ENCODE measurements at regions not wholly inside any gene's neighbourhood (a gene's known extent, or its start where the extent isn't known, plus 50 kb on each side); places are given as distances from the start of the nearest gene placed in this dataset.

- H4K20me1 ChIP-seq (ENCODE audit: insufficient read depth, low read length) = no peaks in the 10 kb centered on the region
- no peak overlapping the region for H3K4me3 ChIP-seq (ENCODE audit: insufficient read depth, low read length)
- H3K4me1 ChIP-seq (ENCODE audit: insufficient read depth, low read length) = no peaks in the 10 kb centered on the region
- DNase-seq (ENCODE audit: insufficient read length, low spot score, missing footprints) = no peak
- H3K27ac ChIP-seq (ENCODE audit: low read depth, low read length) = no peak overlapping the region
- no peak overlapping the region for H3K4me2 ChIP-seq (ENCODE audit: insufficient read depth, low read length)
- no peaks in the 10 kb centered on the region for H3K36me3 ChIP-seq (ENCODE audit: insufficient read depth, low read length)
- H3K27me3 ChIP-seq (ENCODE audit: insufficient read depth, low read length) = no peaks in the 10 kb centered on the region
- no peak for TF ChIP-seq CTCF (IDR thresholded peaks at IDR 0.05; ENCODE audit: extremely low read depth, low read depth, low read length)
- H2AFZ ChIP-seq (ENCODE audit: low read length) = no peak overlapping the region
- H3K79me2 ChIP-seq (ENCODE audit: insufficient read depth, low read length) = no peaks in the 10 kb centered on the region
- no peaks in the 10 kb centered on the region for H3K9me3 ChIP-seq (ENCODE audit: low read depth, low read length)
These were observed 154.2 kb upstream of the FAM9B start for GRCh38 chrX:9188117-9188516.

- no peak overlapping the region for H2AFZ ChIP-seq (ENCODE audit: low read length)
- DNase-seq (ENCODE audit: insufficient read length, low spot score, missing footprints) = no peak
- H3K79me2 ChIP-seq (ENCODE audit: insufficient read depth, low read length) = no peaks in the 10 kb centered on the region
- H3K27ac ChIP-seq (ENCODE audit: low read depth, low read length) = no peak overlapping the region
- no peaks in the 10 kb centered on the region for H3K27me3 ChIP-seq (ENCODE audit: insufficient read depth, low read length)
- H3K36me3 ChIP-seq (ENCODE audit: insufficient read depth, low read length) = no peaks in the 10 kb centered on the region
- no peak overlapping the region for H3K4me2 ChIP-seq (ENCODE audit: insufficient read depth, low read length)
- no peak for TF ChIP-seq CTCF (IDR thresholded peaks at IDR 0.05; ENCODE audit: extremely low read depth, low read depth, low read length)
- no peak overlapping the region for H3K4me3 ChIP-seq (ENCODE audit: insufficient read depth, low read length)
- no peaks in the 10 kb centered on the region for H3K4me1 ChIP-seq (ENCODE audit: insufficient read depth, low read length)
- H3K9me3 ChIP-seq (ENCODE audit: low read depth, low read length) = no peaks in the 10 kb centered on the region
- H4K20me1 ChIP-seq (ENCODE audit: insufficient read depth, low read length) = no peaks in the 10 kb centered on the region
These were observed 155.4 kb upstream of the FAM9B start for GRCh38 chrX:9189286-9189685.

- Histone ChIP-seq H3K27me3 (ENCODE audit: insufficient read depth, low read length) (no peaks in the 10 kb centered on the region), H3K4me2 (ENCODE audit: insufficient read depth, low read length) (no peak overlapping the region), H3K36me3 (ENCODE audit: insufficient read depth, low read length) (no peaks in the 10 kb centered on the region), H3K4me3 (ENCODE audit: insufficient read depth, low read length) (no peak overlapping the region), H3K9me3 (ENCODE audit: low read depth, low read length) (no peaks in the 10 kb centered on the region), H3K4me1 (ENCODE audit: insufficient read depth, low read length) (no peaks in the 10 kb centered on the region), H4K20me1 (ENCODE audit: insufficient read depth, low read length) (no peaks in the 10 kb centered on the region), H3K79me2 (ENCODE audit: insufficient read depth, low read length) (no peaks in the 10 kb centered on the region), H2AFZ (ENCODE audit: low read length) (no peak overlapping the region), H3K27ac (ENCODE audit: low read depth, low read length) (no peak overlapping the region)
- no peak for DNase-seq (ENCODE audit: insufficient read length, low spot score, missing footprints)
- no peak for TF ChIP-seq CTCF (IDR thresholded peaks at IDR 0.05; ENCODE audit: extremely low read depth, low read depth, low read length)
These were observed 157.5 kb upstream of the FAM9B start for GRCh38 chrX:9191392-9191791.

GRCh38 chrX:9195199-9195880, 161.4 kb upstream of the FAM9B start:
- no peaks in the 10 kb centered on the region for H3K36me3 ChIP-seq (ENCODE audit: insufficient read depth, low read length)
- no peak for TF ChIP-seq CTCF (IDR thresholded peaks at IDR 0.05; ENCODE audit: extremely low read depth, low read depth, low read length)
- no peaks in the 10 kb centered on the region for H3K4me1 ChIP-seq (ENCODE audit: insufficient read depth, low read length)
- DNase-seq (ENCODE audit: insufficient read length, low spot score, missing footprints) = no peak
- no peaks in the 10 kb centered on the region for H4K20me1 ChIP-seq (ENCODE audit: insufficient read depth, low read length)
- H3K27me3 ChIP-seq (ENCODE audit: insufficient read depth, low read length) = no peaks in the 10 kb centered on the region
- H3K4me2 ChIP-seq (ENCODE audit: insufficient read depth, low read length) = no peak overlapping the region
- no peaks in the 10 kb centered on the region for H3K79me2 ChIP-seq (ENCODE audit: insufficient read depth, low read length)
- H3K27ac ChIP-seq (ENCODE audit: low read depth, low read length) = no peak overlapping the region
- H3K4me3 ChIP-seq (ENCODE audit: insufficient read depth, low read length) = no peak overlapping the region
- no peak overlapping the region for H2AFZ ChIP-seq (ENCODE audit: low read length)
- no peaks in the 10 kb centered on the region for H3K9me3 ChIP-seq (ENCODE audit: low read depth, low read length)
